ENCODE measurements at regions not wholly inside any gene's neighbourhood (a gene's known extent, or its start where the extent isn't known, plus 50 kb on each side); places are given as distances from the start of the nearest gene placed in this dataset.

DNA sequence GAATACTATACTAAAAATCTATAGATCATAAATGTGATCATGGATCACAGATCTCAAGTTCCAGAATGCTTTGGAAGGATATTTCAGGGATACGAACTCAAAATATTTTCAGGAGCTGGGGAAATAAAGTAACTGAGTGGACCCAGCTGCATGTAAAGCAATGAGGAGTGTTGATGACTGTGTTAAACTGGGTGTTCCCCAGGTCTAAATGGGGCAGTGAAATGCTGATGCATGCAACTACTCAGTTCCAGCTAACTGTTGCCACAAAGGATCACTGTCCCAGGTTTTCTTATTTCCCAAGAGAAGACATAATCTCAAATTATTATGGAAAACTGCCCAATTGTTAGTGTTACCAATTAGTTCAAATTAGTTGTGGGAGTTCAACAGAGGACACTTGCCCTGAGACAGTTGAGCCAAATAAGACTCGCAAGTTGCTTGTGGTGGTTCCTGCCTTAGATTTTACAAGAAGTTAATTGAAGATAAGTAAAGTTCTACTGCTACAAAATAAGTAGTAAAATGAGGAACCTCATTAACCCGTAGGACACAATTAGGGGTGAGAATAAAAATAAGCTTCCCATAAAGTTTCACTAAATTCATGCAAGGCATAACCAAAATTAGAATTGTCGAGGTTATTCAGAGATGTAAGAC lies 66.3 kb upstream of the IL12A start:
- TF ChIP-seq, protein P1, sequence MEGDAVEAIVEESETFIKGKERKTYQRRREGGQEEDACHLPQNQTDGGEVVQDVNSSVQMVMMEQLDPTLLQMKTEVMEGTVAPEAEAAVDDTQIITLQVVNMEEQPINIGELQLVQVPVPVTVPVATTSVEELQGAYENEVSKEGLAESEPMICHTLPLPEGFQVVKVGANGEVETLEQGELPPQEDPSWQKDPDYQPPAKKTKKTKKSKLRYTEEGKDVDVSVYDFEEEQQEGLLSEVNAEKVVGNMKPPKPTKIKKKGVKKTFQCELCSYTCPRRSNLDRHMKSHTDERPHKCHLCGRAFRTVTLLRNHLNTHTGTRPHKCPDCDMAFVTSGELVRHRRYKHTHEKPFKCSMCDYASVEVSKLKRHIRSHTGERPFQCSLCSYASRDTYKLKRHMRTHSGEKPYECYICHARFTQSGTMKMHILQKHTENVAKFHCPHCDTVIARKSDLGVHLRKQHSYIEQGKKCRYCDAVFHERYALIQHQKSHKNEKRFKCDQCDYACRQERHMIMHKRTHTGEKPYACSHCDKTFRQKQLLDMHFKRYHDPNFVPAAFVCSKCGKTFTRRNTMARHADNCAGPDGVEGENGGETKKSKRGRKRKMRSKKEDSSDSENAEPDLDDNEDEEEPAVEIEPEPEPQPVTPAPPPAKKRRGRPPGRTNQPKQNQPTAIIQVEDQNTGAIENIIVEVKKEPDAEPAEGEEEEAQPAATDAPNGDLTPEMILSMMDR (IDR thresholded peaks at IDR 0.05 in 2 of 3, conservative IDR thresholded peaks at IDR 0.05 in 1 of 3; ENCODE audit: borderline replicate concordance in 1 of 3, insufficient read depth in 1 of 3, low read depth in 2 of 3, low read length in 2 of 3) = no peak
- TF ChIP-seq RAD21 (IDR thresholded peaks at IDR 0.05; ENCODE audit: low read depth) = no peak
- TF ChIP-seq JUND (IDR thresholded peaks at IDR 0.05) = no peak
- no peak for TF ChIP-seq EGR1 (IDR thresholded peaks at IDR 0.05; ENCODE audit: low read depth)
- no peak for TF ChIP-seq SIN3A (IDR thresholded peaks at IDR 0.05; ENCODE audit: low read depth)

Data from HCT116 (cell line).